ENCODE measurements at regions not wholly inside any gene's neighbourhood (a gene's known extent, or its start where the extent isn't known, plus 50 kb on each side); places are given as distances from the start of the nearest gene placed in this dataset.

GRCh38 chr9:134271338-134272301 is 54.6 kb upstream of the RXRA start:
- intact Hi-C loops (cut with DNase I) = no loop called here
- Histone ChIP-seq H3K9me3 (no peaks in the 10 kb centered on the region), H3K36me3 (no peaks in the 10 kb centered on the region), H3K4me3 (no peak overlapping the region), H3K4me1 (no peaks in the 10 kb centered on the region), H3K27me3 (no peaks in the 10 kb centered on the region), H3K27ac (no peak overlapping the region)
- WGBS, 2 donors = 64 to 71% methylated on average over 24 of the region's 24 CpGs
- no peak for ATAC-seq
- peak in 1 of 6 donors; percentile 26 for DNase-seq
- no peak for TF ChIP-seq CTCF (IDR thresholded peaks at IDR 0.05)
- no peak for FAIRE-seq

GRCh38 chr9:134272302-134273023 is 53.8 kb upstream of the RXRA start:
- Histone ChIP-seq H3K4me1 (no peaks in the 10 kb centered on the region), H3K4me3 (no peak overlapping the region), H3K27ac (no peak overlapping the region), H3K36me3 (no peaks in the 10 kb centered on the region), H3K9me3 (no peaks in the 10 kb centered on the region), H3K27me3 (no peaks in the 10 kb centered on the region)
- FAIRE-seq (no peak), DNase-seq (peak in 2 of 6 donors; percentile 20 to 48), ATAC-seq (no peak)
- no peak for TF ChIP-seq CTCF (IDR thresholded peaks at IDR 0.05)
- intact Hi-C loops (cut with DNase I) = no loop called here
- WGBS, 2 donors = 35 to 40% methylated on average over 21 of the region's 21 CpGs

GRCh38 chr9:134273647-134274046 is 52.6 kb upstream of the RXRA start:
- no peaks in the 10 kb centered on the region for H3K4me1 ChIP-seq
- ATAC-seq (no peak), FAIRE-seq (no peak), DNase-seq (no peak)
- H3K27ac ChIP-seq = no peak overlapping the region
- no peaks in the 10 kb centered on the region for H3K27me3 ChIP-seq
- H3K36me3 ChIP-seq = no peaks in the 10 kb centered on the region
- intact Hi-C loops (cut with DNase I) = no loop called here
- H3K4me3 ChIP-seq = no peak overlapping the region
- H3K9me3 ChIP-seq = no peaks in the 10 kb centered on the region
- no peak for TF ChIP-seq CTCF (IDR thresholded peaks at IDR 0.05)
- WGBS, 2 donors = 84 to 91% methylated on average over 5 of the region's 5 CpGs

- FAIRE-seq = no peak
Observed at GRCh38 chr9:134275375-134275774, 50.9 kb upstream of the RXRA start.

More at GRCh38 chr9:134275375-134275774, 50.9 kb upstream of the RXRA start:
- DNase-seq = peak in 1 of 6 donors; percentile 33
- Histone ChIP-seq H3K27me3 (no peaks in the 10 kb centered on the region), H3K4me3 (no peak overlapping the region), H3K4me1 (no peaks in the 10 kb centered on the region), H3K9me3 (no peaks in the 10 kb centered on the region), H3K36me3 (no peaks in the 10 kb centered on the region), H3K27ac (no peak overlapping the region)
- intact Hi-C loops (cut with DNase I) = no loop called here
- no peak for TF ChIP-seq CTCF (IDR thresholded peaks at IDR 0.05)
- 39 to 57% methylated on average over 9 of the region's 9 CpGs for WGBS, 2 donors
- no peak for ATAC-seq

Measured in pancreas (tissue), 10 donors.